KBM-7 (cell line): ENCODE measurements at regions not wholly inside any gene's neighbourhood (a gene's known extent, or its start where the extent isn't known, plus 50 kb on each side); places are given as distances from the start of the nearest gene placed in this dataset.
"Not testable (repeated sequence)": the region's sequence is repeated elsewhere in the genome, so short reads cannot be mapped to it uniquely, and the experiment has no call there.

ENCODE experiments used
- DNase-seq: peaks from one replicate; pipeline ENCODE4 v3.0.0-alpha.2; 2015
- in situ Hi-C: fragments of 300-500 bp; cut with MboI; formaldehyde crosslinking; loops from 2 replicates; pipeline ENCODE4 v1.14.3; 2020; ENCODE audit warnings: low sequenced_read_pairs, low pct_unique_long_range_greater_than_20kb, mixed read lengths

DNA sequence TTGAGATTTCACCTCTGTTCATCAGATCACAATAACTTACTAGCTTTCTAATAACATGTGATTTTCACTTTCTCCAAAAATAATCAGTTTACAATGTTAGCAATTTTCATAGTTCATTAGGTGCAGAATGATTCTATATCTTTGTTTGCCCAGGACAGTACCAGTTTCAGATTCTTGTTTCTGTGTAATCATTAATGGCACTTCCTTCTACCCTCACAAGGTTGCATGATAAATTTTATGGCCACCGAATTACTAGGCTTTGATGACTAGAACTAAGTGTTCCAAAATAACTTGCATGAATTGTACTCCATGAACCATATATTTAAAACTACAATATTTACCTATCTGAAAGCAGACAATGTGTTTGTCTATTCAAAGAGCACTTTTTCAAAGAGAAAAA, 442.3 kb downstream of the EPHA7 start:
- in situ Hi-C loops, result no loop called here
- DNase-seq, result no peak

DNA sequence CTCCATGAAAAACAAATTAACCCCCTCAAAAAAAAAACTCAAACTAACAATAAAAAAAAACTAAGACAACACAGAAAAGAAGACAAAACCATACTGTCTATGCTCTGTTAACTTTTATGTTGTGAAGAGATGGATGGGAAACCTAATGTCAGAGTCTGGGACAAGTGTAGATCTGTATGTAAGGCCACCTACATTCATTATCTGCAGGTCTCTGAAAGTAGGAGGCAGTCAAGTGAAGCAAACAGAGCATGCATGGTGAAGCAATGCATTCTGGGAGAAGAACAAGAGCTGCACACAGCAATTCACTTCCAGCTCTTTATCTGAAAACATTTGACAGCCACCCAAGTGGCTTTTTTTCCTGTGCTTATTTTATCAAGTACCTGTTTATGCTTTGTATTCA, 452.0 kb downstream of the EPHA7 start:
- no peak for DNase-seq
- in situ Hi-C loops, result no loop called here

DNA sequence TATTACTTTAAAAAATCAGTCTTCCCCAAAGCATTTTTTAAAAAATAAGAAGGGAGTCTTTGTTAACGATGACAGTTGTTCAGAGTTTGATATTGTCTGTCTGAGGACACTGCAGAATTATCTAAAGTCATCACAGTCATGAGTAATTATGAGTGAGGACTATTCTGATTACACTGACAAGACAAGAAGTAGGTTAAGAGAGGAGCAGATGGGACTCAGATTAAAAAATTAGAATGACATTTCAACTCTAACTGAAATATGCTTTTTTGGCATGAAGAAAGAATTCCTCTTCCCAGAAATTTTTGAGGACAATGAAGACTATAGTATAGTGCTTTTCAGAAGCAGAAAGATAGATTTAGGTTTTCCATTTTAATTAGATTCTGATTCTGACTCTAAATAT, 456.5 kb downstream of the EPHA7 start:
- in situ Hi-C loops, result no loop called here
- DNase-seq, result no peak

DNA sequence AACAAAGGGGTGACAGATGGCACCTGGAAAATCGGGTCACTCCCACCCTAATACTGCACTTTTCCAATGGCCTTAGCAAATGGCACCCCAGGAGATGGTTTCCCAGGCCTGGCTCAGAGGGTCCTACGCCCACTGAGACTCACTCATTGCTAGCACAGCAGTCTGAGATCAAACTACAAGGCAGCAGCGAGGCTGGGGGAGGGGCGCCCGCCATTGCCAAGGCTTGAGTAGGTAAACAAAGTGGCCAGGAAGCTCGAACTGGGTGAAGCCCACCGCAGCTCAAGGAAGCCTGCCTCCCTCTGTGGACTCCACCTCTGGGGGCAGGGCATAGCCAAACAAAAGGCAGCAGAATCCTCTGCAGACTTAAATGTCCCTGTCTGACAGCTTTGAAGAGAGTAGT, 467.2 kb downstream of the EPHA7 start:
- DNase-seq, in situ Hi-C loops: not testable (repeated sequence)

DNA sequence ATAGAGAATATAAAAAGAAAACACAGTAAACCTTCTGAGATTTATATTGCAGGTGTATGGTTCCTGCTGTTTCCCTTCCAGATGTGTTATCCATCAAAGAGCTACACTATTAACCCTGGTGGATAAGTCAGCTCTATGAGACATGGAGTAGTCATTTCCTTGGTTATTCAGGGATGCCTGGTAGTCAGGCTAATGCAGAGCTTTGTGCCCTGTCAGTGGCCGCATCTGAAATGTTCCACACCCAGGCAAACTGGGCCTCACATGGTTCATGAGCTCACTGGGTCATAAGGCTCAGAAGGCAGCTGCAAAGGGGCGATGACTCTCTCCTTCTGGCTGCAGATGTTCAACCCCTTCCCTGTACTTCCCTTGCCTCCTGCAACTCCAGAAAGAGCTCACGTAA, 473.6 kb downstream of the EPHA7 start:
- in situ Hi-C loops, result no loop called here
- DNase-seq, result no peak

DNA sequence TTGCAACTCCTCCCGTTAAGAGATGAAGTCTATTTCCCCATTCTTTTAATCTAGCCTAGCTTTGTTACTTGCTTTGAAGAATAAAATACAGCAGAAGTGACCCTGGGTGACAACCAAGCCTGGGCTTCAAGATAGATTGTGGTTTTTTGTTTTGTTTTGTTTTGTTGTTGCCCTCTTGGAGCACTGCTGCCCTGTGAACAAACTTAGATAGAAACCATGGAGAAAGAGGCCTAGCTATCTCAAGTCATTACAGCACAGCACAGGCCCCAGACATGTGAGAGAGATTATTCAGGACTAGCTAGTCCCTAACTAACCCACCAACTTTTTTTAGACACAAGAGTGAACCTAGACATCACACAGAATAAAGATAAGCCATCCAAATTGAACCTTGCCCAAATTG, 475.2 kb downstream of the EPHA7 start:
- DNase-seq, result no peak
- in situ Hi-C loops, result no loop called here

DNA sequence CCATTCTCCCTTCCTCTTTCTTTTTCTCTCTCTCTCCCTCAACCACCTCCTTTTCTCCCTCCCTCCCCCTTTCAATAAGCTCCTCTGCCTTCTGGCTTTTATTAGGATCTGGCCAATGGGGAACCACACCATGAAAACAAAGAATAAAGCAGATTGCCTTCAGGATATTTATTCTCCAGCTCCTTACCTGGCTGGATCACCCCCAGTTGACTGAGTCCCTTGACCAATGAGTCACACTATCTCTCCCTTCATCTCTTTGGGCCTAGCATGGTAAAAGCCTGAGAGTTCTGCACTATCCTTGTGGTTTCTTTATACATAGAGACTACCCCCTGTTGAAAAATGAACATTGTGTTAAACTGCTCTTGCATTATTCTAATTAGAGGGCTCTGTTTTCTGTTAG, 476.8 kb downstream of the EPHA7 start:
- DNase-seq, result no peak
- in situ Hi-C loops, result no loop called here

DNA sequence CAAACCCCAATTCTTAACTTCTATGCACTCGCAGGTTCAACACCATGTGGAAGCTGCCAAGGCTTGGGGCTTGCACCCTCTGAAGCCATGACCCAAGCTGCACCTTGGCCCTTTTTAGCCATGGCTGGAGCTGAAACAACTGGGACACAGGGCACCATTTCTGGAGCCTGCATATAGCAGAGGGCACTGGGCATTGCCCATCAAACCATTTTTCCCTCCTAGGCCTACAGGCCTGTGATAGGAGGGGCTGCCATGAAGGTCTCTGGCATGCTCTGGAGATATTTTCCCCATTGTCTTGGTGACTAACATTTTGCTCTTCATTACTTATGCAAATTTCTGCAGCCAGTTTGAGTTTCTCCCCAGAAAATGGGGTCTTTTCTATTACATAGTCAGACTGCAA, 484.7 kb downstream of the EPHA7 start:
- no peak for DNase-seq
- in situ Hi-C loops, result no loop called here

DNA sequence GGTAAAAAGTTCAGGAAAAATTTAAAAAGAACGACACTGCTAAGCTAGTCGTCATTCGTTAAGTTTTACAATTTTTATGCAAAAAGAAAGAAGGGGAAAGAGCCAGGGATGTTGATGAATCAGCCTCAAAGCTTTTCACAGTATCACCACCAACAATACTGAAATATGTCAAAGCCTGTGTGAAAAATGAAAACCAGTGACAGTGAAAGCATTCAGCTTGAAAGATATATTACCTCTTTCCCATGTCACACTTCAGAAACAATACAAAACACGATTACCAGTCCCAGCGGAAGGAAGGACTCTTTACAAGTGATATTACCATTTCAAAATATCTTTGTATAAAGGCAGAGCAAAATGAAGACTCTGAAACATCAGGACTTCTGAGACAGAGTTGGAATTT, 489.2 kb downstream of the EPHA7 start:
- in situ Hi-C loops, result no loop called here
- DNase-seq, result no peak

DNA sequence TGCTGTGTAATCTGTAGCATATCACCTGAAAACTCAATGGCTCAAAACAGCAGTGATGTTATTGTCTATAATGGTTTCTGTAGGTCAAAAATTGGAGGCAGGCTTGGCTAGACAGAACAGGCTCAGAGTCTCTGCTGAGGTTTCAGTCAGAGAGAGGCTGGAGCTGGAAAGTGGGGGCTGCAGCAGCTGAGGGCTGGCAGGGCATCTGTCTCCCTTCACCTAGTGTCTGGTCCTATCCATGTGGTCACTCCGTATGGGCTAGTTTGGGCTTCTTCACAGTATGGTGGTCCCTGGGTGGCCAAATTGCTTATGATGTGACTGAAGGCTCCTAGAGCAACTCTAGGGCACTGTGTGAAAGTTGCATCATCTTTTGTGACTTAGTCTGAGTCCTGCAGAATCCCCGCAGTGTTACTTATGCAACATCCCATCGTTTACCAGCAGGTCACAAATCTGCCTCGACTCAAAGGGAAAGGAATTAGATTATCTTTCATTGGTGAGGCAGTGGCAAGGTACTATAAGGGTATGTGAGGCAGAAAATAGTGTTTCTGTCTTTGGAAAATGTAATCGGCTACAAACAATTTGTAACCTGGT, 497.0 kb downstream of the EPHA7 start:
- no peak for DNase-seq
- in situ Hi-C loops, result no loop called here

DNA sequence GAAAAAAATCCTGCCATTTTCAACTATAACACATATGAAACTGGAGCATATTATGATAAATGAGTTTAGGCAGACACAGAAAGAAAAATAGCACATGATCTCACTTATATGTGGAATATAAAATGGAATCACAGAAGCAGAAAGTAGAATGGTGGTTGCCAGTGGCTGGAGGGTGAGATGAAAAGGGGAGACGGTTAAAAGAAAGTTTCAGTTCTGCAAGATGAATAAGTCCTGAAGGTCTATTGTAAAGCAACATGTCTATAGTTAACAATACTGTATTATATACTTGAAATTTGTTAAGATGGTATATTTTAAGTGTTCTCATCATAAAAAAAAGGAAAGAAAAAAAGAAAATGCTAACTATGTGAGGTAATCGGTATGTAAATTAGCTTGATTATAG, 503.9 kb downstream of the EPHA7 start:
- in situ Hi-C loops, result no loop called here
- no peak for DNase-seq

DNA sequence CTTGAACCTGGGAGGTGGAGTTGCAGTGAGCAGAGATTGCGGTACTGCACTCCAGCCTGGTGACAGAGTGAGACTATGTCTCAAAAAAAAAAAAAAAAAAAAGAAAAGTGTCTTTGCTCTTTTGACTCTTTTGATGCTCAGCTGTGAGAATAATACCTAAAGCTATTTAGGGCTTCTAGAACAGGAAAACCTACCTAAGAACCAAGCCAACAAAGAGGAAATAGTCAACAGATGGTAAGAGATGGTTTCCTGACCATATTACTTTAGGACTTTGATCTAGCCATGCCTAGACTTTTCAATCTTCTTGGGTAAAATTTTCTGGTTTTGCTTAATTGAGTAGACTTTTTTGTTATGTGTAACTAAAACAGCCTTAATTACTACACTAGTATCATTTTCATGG, 508.1 kb downstream of the EPHA7 start:
- in situ Hi-C loops, result no loop called here
- no peak for DNase-seq

DNA sequence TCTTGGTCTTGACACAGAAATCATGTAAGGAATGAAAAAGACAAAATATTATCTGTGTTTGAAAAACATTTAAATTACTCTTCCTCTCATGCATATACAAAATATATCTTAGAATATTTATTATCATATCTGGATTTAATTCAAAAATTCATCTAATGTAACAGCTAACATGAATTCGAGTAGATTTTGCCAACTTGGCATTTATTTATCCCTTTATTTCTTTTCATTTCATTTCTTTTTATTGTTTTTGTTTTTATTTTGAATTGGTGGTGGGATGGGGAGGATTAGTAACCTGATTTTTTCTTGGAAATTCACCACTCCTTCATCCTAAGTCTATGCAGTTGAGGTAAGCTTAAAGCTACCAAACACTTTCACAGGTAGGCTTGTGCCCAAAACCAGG, 508.7 kb downstream of the EPHA7 start:
- no peak for DNase-seq
- in situ Hi-C loops, result no loop called here

DNA sequence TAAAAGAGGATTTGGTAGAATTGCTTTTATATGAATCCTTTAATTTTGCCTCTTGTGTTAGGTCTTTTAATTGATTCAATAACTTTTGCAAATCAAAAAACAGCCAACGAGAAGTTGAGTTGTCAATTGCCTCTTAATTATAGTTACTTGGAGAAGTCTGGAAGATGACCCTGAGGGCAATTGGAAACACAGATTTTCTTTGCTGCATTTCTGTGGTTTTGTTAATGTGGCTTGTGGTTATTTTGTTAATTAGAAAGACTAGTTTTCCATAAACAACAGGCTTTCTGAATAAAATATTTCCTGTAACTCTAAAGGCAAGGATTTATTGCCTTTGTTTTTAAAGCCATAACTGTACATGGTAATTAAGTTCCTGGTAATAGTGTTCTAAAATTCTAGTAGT, 513.0 kb downstream of the EPHA7 start:
- in situ Hi-C loops, result no loop called here
- DNase-seq, result no peak

DNA sequence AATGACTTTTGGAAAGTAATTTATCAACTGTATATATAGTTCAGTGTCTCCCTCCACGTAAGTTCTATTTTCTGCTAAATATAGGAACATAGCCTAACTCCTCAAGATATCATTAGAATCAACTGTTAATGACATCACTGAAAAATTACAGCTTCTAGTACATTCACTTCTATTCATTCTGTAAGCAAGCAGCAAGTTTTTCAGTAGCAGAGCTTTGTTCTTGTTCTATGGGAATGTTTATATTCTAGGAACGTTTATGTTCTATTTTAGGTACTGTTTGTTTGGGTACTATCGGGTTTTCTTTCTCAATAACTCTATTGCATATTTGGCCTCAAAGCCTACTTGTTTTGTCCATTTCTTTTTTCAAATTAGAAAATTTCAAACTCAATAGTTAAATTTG, 525.6 kb downstream of the EPHA7 start:
- DNase-seq, result no peak
- in situ Hi-C loops, result no loop called here

DNA sequence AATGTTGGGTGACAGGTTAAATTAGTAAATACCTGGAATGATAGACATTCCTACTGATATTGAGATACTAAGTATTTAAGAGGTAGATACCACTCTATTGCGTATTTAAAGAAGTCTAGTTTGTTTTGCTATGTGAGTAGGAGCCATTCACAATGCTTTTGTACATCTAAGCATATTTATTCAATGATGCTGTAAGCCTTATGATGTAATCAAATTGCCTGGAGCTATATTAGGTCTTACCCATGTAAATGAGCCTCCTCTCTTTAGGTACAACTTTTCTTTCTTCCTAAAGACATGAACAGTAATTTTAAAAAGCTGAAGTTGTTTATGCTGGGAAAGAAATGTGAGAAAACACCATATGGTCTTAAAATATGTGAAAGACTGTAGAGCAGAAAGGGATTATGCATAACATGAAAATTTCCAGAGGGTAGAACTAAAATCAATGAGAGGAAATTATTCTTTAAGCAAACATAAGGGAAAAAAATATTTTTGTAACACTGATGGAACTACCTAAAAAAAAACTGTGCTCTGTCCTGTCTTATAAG, 526.7 kb downstream of the EPHA7 start:
- in situ Hi-C loops, result no loop called here
- no peak for DNase-seq

DNA sequence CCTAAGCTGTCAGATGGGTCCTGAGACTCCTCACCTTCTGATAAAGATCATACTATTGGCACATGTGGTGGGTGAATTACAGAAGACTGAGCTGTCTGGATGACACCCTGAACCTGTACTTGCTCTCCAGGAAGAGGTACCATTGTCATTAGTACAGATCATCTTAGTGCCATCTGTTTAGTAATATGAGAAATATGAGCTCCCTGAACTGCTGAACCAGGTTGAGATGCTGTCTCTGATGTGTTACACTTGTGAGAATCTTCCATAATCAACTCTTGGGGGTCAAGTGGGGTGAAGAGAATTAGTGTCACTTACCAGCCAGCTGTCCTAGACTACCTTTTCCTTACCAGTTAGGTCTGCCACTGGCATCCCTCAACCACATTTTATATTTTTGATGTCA, 531.0 kb downstream of the EPHA7 start:
- in situ Hi-C loops, result no loop called here
- DNase-seq, result no peak

DNA sequence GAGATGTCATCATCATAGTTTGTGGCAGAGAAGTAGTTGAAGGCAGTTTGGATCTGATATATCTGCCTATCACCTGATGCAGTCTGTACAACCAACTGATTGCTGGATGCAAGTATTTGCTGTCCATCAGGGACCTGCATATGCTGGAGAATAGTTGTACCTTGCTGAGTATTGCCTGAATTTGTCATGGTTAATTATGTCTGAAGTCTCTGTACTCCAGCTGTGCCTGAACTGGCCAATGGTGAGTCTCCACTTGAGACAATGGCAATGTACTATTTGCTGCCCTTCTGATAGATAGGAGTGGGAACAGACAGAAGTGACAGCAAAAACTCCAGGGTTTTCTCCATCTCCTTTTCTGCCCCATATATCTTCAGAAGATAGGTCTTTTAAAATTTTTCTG, 531.5 kb downstream of the EPHA7 start:
- DNase-seq, result no peak
- in situ Hi-C loops, result no loop called here

DNA sequence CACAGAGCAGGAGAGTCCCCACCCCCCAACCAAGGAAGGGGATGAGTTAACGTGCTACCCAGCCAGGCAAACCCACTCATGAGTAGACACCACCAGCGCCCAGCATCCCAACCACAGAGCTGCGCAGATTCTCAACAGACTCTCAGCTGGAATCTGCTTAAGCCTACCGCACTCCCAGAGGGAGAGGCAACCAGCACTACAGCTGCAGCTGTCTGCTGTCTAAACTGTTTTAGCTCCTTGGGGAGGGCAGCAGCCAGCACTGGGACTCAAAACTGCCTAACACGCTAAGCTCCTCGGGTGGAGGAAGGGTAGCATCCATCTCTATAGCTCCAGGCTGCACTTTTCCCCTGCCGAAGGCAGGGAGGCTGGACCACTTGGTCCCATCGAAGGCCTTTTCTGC, 539.8 kb downstream of the EPHA7 start:
- DNase-seq, result no peak
- in situ Hi-C loops, result no loop called here

DNA sequence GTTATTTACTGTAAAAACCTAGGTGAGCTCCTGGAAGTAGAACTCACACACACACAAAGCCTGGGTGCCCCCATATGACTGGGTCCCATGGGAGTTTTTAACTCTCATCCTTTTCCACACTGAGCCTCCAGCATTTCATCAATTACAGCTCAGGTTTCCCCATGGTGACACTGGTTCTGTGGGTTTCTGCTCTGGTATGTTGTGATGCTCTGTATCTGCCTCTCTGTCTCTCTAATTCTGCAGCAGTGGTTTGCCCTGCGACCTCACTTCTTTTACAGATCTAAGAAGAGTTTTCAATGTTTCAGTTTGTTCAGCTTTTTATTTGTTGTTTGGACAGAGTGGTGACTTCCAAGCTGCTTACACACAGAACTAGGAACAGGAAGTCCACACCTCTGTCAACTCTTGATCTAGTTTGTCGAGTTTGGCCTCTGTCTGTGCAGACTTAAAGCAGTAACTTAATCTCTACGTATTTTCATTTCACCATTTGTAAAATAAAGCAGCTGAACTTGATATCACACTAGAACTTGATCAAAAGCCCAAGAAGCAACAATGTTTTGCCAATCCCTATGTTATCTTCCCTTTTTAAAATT, 554.3 kb downstream of the EPHA7 start:
- DNase-seq, result no peak
- in situ Hi-C loops, result no loop called here

DNA sequence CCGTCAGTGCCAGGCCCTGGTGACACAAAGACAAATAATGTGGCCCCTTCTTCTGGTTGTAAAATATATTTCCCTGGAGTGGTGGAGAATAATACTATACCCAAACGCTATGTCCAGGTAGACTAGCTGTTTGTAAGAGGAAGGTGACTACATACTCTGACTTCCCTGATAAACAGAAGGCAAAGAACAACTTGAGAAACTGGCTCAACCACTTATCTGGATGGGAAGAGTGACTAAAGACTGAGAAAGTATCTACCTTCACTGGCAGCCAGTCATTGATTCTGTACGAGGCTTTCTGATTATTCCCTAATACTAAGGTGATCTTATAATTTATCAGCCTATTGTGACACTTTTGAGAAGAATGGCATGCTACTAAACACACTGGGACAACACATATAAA, 569.7 kb downstream of the EPHA7 start:
- in situ Hi-C loops, result no loop called here
- DNase-seq, result no peak
